Glutamatergic neuron (in vitro differentiated cells): ENCODE measurements at regions not wholly inside any gene's neighbourhood (a gene's known extent, or its start where the extent isn't known, plus 50 kb on each side); places are given as distances from the start of the nearest gene placed in this dataset.
"Not testable (repeated sequence)": the region's sequence is repeated elsewhere in the genome, so short reads cannot be mapped to it uniquely, and the experiment has no call there.

ENCODE experiments used
- DNase-seq: peaks from one replicate; pipeline ENCODE4 v3.0.0; 2022
- H3K27ac Mint-ChIP-seq: one replicate; pipeline ENCODE4 v1.8.0; 2020; ENCODE audit warnings: mild to moderate bottlenecking, mixed read lengths, inconsistent platforms; ENCODE audit not compliant: unreplicated experiment
- H3K27me3 Mint-ChIP-seq: one replicate; pipeline ENCODE4 v1.8.0; 2020; ENCODE audit warnings: mild to moderate bottlenecking, moderate library complexity, mixed read lengths, inconsistent platforms; ENCODE audit not compliant: unreplicated experiment
- H3K36me3 Mint-ChIP-seq: one replicate; pipeline ENCODE4 v1.8.0; 2020; ENCODE audit warnings: mild to moderate bottlenecking, mixed read lengths, inconsistent platforms; ENCODE audit not compliant: unreplicated experiment
- H3K4me1 Mint-ChIP-seq: one replicate; pipeline ENCODE4 v1.8.0; 2020; ENCODE audit warnings: mild to moderate bottlenecking, low read depth, mixed read lengths, inconsistent platforms; ENCODE audit not compliant: unreplicated experiment
- H3K4me3 Mint-ChIP-seq: one replicate; pipeline ENCODE4 v1.8.0; 2020; ENCODE audit warnings: mild to moderate bottlenecking, mixed read lengths, inconsistent platforms; ENCODE audit not compliant: unreplicated experiment
- H3K9me3 Mint-ChIP-seq: one replicate; pipeline ENCODE4 v1.8.0; 2020; ENCODE audit warnings: mild to moderate bottlenecking, moderate library complexity, mixed read lengths, inconsistent platforms; ENCODE audit not compliant: unreplicated experiment
- TF ChIP-seq, protein P1 (sequence below): fragments of 200-600 bp; sonication (generic); IDR thresholded peaks from one replicate; pipeline ENCODE4 v1.5.0; 2021; ENCODE audit not compliant: partially characterized antibody, unreplicated experiment

GRCh38 chr19:23597661-23598060 is 89.4 kb downstream of the ZNF675 start:
- no peaks in the 10 kb centered on the region for H3K27me3 Mint-ChIP-seq
- TF ChIP-seq, protein P1, sequence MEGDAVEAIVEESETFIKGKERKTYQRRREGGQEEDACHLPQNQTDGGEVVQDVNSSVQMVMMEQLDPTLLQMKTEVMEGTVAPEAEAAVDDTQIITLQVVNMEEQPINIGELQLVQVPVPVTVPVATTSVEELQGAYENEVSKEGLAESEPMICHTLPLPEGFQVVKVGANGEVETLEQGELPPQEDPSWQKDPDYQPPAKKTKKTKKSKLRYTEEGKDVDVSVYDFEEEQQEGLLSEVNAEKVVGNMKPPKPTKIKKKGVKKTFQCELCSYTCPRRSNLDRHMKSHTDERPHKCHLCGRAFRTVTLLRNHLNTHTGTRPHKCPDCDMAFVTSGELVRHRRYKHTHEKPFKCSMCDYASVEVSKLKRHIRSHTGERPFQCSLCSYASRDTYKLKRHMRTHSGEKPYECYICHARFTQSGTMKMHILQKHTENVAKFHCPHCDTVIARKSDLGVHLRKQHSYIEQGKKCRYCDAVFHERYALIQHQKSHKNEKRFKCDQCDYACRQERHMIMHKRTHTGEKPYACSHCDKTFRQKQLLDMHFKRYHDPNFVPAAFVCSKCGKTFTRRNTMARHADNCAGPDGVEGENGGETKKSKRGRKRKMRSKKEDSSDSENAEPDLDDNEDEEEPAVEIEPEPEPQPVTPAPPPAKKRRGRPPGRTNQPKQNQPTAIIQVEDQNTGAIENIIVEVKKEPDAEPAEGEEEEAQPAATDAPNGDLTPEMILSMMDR, result no peak
- H3K36me3 Mint-ChIP-seq, result no peaks in the 10 kb centered on the region
- H3K9me3 Mint-ChIP-seq, result peaks cover 7% of the 10 kb centered on the region
- H3K4me3 Mint-ChIP-seq, result no peak overlapping the region
- no peak for DNase-seq
- H3K27ac Mint-ChIP-seq, result no peak overlapping the region
- H3K4me1 Mint-ChIP-seq, result no peaks in the 10 kb centered on the region

DNA sequence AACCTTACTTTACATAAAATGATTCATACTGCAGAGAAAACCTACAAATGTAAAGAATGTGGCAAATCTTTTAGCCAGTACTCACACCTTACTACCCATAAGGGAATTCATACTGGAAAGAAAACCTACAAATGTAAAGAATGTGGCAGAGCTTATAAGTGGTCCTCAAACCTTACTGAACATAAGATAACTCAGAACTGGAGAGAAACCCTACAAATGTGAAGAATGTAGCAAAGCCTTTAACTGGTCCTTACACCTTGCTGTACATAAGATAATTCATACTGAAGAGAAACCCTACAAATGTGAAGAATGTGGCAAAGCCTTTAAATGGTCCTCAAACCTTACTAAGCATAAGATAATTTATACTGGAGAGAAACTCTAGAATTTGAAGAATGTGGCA is 90.1 kb downstream of the ZNF675 start:
- Mint-ChIP-seq H3K4me1 (no peaks in the 10 kb centered on the region), H3K27ac (no peak overlapping the region), H3K9me3 (peaks cover 7% of the 10 kb centered on the region), H3K4me3 (no peak overlapping the region), H3K36me3 (no peaks in the 10 kb centered on the region), H3K27me3 (no peaks in the 10 kb centered on the region)
- TF ChIP-seq, protein P1, result no peak
- DNase-seq, result no peak

DNA sequence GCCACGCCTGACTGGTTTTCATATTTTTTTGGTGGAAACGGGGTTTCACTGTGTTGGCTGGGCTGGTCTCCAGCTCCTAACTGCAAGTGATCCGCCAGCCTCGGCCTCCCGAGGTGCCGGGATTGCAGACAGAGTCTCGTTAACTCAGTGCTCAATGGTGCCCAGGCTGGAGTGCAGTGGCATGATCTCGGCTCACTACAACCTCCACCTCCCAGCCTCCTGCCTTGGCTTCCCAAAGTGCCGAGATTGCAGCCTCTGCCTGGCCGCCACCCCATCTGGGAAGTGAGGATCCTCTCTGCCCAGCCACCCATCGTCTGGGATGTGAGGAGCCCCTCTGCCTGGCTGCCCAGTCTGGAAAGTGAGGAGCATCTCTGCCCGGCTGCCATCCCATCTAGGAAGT is 92.7 kb downstream of the ZNF675 start:
- H3K27me3 Mint-ChIP-seq, H3K4me3 Mint-ChIP-seq, DNase-seq, H3K4me1 Mint-ChIP-seq, H3K27ac Mint-ChIP-seq, H3K9me3 Mint-ChIP-seq, H3K36me3 Mint-ChIP-seq: not testable (repeated sequence)

DNA sequence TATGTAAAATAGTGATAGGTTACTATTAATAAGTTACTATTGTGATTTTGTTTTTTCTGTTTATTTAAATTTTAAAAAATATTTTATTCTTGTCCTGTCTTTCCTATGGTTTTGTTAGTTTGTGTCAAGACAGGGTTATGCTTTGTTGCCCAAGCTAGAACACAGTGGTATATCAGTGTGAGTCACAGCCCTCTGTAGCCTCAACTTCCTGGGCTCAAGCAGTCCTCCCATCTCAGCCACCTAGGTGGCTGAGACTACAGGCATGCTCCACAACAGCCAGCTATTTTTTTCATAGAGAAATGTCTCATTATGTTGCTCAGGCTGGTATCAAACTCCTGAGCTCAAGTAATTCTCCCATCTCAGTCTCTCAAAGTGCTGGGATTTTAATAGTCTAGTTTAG is 99.5 kb downstream of the ZNF675 start:
- peaks cover 3% of the 10 kb centered on the region for H3K9me3 Mint-ChIP-seq

DNA sequence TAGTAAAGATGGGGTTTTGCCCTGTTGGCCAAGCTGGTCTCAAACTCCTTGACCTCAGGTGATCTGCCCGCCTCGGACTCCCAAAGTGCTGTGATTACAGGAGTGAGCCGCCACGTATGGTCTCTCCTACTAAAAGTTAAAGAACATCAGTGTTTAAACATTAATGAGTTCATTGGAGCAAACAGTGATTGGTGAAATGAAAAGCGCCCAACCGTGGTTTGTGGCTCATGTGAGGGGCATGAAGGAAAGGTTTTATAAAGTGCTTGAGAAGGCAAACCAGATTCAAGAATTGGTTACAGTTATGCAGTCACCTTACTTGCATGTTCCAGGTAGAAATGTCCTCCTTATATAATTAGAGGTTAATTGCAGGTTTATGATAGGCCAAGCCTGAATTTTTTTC is 109.5 kb downstream of the ZNF675 start:
- Mint-ChIP-seq H3K4me3 (no peak overlapping the region), H3K36me3 (peaks cover 5% of the 10 kb centered on the region), H3K9me3 (peaks cover 3% of the 10 kb centered on the region), H3K27ac (no peak overlapping the region), H3K27me3 (no peaks in the 10 kb centered on the region), H3K4me1 (no peaks in the 10 kb centered on the region)
- DNase-seq, result no peak
- TF ChIP-seq, protein P1, result no peak

More for the DNA sequence above, 99.5 kb downstream of the ZNF675 start:
- Mint-ChIP-seq H3K4me1 (no peaks in the 10 kb centered on the region), H3K36me3 (no peaks in the 10 kb centered on the region), H3K27ac (no peak overlapping the region), H3K4me3 (no peak overlapping the region), H3K27me3 (no peaks in the 10 kb centered on the region)
- TF ChIP-seq, protein P1, result no peak
- no peak for DNase-seq

- Mint-ChIP-seq H3K4me3 (no peak overlapping the region), H3K27ac (no peak overlapping the region), H3K4me1 (no peaks in the 10 kb centered on the region), H3K9me3 (peaks cover 13% of the 10 kb centered on the region), H3K36me3 (peaks cover 21% of the 10 kb centered on the region), H3K27me3 (peaks cover 4% of the 10 kb centered on the region)
- DNase-seq, result no peak
- TF ChIP-seq, protein P1, result no peak
These were observed 115.8 kb downstream of the ZNF675 start for GRCh38 chr19:23571175-23571574.

GRCh38 chr19:23568116-23568515 is 118.9 kb downstream of the ZNF675 start:
- Mint-ChIP-seq H3K36me3 (peaks cover 29% of the 10 kb centered on the region), H3K9me3 (peaks cover 15% of the 10 kb centered on the region)
- H3K27me3 Mint-ChIP-seq, DNase-seq, H3K4me3 Mint-ChIP-seq, H3K4me1 Mint-ChIP-seq, H3K27ac Mint-ChIP-seq: not testable (repeated sequence)
